ENCODE measurements at regions not wholly inside any gene's neighbourhood (a gene's known extent, or its start where the extent isn't known, plus 50 kb on each side); places are given as distances from the start of the nearest gene placed in this dataset.

- TF ChIP-seq, protein P1, sequence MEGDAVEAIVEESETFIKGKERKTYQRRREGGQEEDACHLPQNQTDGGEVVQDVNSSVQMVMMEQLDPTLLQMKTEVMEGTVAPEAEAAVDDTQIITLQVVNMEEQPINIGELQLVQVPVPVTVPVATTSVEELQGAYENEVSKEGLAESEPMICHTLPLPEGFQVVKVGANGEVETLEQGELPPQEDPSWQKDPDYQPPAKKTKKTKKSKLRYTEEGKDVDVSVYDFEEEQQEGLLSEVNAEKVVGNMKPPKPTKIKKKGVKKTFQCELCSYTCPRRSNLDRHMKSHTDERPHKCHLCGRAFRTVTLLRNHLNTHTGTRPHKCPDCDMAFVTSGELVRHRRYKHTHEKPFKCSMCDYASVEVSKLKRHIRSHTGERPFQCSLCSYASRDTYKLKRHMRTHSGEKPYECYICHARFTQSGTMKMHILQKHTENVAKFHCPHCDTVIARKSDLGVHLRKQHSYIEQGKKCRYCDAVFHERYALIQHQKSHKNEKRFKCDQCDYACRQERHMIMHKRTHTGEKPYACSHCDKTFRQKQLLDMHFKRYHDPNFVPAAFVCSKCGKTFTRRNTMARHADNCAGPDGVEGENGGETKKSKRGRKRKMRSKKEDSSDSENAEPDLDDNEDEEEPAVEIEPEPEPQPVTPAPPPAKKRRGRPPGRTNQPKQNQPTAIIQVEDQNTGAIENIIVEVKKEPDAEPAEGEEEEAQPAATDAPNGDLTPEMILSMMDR (IDR thresholded peaks at IDR 0.05; ENCODE audit: insufficient read depth, low read depth, low read length) = no peak
- Histone ChIP-seq H3K27me3 (ENCODE audit: control insufficient read depth, insufficient read depth, low read length) (peaks cover 8% of the 10 kb centered on the region), H3K36me3 (ENCODE audit: control insufficient read depth, insufficient read depth, low read length) (no peaks in the 10 kb centered on the region), H3K4me3 (ENCODE audit: low read depth, low read length) (no peak overlapping the region)
- CTCF ChIA-PET = no interaction called here
- no peak for DNase-seq (ENCODE audit: low read depth)
- POLR2A ChIA-PET = no interaction called here
These were observed 76.8 kb upstream of the CREB3L1 start for GRCh38 chr11:46200537-46201281.

DNA sequence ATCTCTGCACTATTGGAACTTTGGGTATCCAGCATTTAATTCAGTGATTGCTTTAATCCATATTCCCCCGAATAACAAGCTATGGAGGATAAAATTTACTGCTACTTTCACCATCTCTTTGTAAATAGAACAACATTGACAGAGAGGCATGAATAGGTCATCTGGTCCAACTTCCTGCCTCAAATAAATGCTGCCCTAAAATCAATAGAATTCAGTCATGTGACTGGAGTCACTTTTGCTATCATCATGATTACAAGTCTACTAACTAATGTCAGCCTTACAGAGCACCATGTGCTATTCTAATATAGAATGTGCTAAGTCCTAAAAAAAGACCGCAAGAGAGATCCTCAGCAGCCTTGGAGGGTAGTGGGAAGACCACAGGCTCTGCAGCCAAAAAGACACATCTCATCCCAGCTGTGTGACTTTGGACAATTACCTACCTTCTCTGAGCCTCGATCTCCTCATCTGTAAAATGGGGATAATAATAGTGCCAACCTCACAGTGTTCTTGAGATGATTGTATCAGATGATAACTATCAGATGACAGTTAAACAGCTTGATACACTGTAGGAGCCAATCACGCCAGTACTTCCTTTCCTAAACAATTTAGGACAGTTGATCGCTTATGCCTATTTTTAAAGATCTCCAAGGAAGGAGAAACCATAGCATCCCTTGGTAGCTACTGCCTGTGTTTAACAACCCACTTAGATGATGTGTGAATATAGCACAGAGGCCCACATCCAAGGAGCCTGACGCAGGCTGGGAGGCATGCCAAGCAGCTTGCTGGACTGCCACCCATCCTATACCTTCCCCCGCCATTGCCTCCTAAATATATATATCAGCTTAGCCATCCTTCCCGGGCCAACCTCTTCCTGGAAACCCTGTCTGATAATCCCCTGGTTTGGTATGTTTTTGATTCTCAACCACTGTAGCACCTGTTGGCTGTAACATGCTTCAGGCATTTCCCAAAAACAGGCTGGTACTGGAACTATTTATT, 77.3 kb upstream of the PHF21A start:
- H3K4me3 ChIP-seq (ENCODE audit: low read depth, low read length) = no peak overlapping the region
- ChIA-PET POLR2A (no interaction called here), CTCF (no interaction called here)
- H3K27me3 ChIP-seq (ENCODE audit: control insufficient read depth, insufficient read depth, low read length) = peaks cover 6% of the 10 kb centered on the region
- TF ChIP-seq, protein P1 (IDR thresholded peaks at IDR 0.05; ENCODE audit: insufficient read depth, low read depth, low read length) = no peak
- no peak for DNase-seq (ENCODE audit: low read depth)
- H3K36me3 ChIP-seq (ENCODE audit: control insufficient read depth, insufficient read depth, low read length) = no peaks in the 10 kb centered on the region

DNA sequence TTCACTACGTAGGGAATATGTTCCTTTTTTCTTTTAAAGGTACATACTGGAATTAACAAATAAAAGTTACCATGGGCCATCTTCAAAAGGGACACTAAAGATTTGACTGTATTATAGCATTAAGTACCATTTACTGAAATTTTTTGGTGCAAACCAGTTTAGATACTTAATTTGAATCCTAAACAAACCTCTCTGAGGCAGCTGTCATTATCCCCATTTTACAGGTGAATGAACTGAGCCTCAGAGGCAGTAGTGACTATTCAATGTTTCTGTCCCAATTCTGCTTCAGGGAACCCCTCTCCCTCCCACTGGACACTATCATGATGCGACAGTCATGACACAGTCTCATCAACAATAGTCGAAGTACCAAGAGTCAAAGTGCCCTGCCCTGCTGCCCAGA, 76.2 kb upstream of the PHF21A start:
- ChIA-PET POLR2A (no interaction called here), CTCF (no interaction called here)
- no peaks in the 10 kb centered on the region for H3K36me3 ChIP-seq (ENCODE audit: control insufficient read depth, insufficient read depth, low read length)
- TF ChIP-seq, protein P1 (IDR thresholded peaks at IDR 0.05; ENCODE audit: insufficient read depth, low read depth, low read length) = no peak
- peaks cover 5% of the 10 kb centered on the region for H3K27me3 ChIP-seq (ENCODE audit: control insufficient read depth, insufficient read depth, low read length)
- no peak for DNase-seq (ENCODE audit: low read depth)
- no peak overlapping the region for H3K4me3 ChIP-seq (ENCODE audit: low read depth, low read length)

GRCh38 chr11:46188017-46188416, 66.8 kb upstream of the PHF21A start:
- peaks cover 3% of the 10 kb centered on the region for H3K27me3 ChIP-seq (ENCODE audit: control insufficient read depth, insufficient read depth, low read length)
- no peak overlapping the region for H3K4me3 ChIP-seq (ENCODE audit: low read depth, low read length)
- no peaks in the 10 kb centered on the region for H3K36me3 ChIP-seq (ENCODE audit: control insufficient read depth, insufficient read depth, low read length)
- ChIA-PET CTCF (no interaction called here), POLR2A (no interaction called here)
- TF ChIP-seq, protein P1 (IDR thresholded peaks at IDR 0.05; ENCODE audit: insufficient read depth, low read depth, low read length) = no peak
- no peak for DNase-seq (ENCODE audit: low read depth)

DNA sequence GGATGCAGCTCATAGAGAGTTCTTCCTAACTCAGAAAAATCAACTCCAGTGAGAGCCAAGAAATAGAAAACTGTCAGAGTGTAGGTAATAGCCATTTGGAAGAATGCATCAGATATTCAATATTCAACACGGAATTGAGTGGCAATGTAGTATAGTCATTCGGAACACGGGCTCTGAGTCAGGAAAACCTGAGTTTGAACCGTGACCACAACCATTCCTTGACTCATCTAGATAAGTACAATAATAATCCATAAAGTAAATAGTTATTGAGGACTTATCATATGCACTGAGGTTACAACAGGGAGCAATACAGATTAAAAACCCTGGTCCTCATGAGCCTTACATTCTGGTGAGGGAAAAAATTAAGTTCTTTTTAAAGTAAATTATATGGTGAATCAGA, 62.6 kb upstream of the PHF21A start:
- TF ChIP-seq, protein P1 (IDR thresholded peaks at IDR 0.05; ENCODE audit: insufficient read depth, low read depth, low read length) = no peak
- DNase-seq (ENCODE audit: low read depth) = no peak
- ChIA-PET POLR2A (no interaction called here), CTCF (no interaction called here)
- no peaks in the 10 kb centered on the region for H3K36me3 ChIP-seq (ENCODE audit: control insufficient read depth, insufficient read depth, low read length)
- H3K27me3 ChIP-seq (ENCODE audit: control insufficient read depth, insufficient read depth, low read length) = peaks cover 5% of the 10 kb centered on the region
- no peak overlapping the region for H3K4me3 ChIP-seq (ENCODE audit: low read depth, low read length)

All from BJ (cell line).